DMS 273 treated with DMSO at 0.1 percent for 48 hours (cell line): ENCODE measurements at regions not wholly inside any gene's neighbourhood (a gene's known extent, or its start where the extent isn't known, plus 50 kb on each side); places are given as distances from the start of the nearest gene placed in this dataset.

ENCODE experiments used
- DNase-seq: peaks from one replicate; lab custom pipeline; 2025; lab: John Stamatoyannopoulos, UW

DNA sequence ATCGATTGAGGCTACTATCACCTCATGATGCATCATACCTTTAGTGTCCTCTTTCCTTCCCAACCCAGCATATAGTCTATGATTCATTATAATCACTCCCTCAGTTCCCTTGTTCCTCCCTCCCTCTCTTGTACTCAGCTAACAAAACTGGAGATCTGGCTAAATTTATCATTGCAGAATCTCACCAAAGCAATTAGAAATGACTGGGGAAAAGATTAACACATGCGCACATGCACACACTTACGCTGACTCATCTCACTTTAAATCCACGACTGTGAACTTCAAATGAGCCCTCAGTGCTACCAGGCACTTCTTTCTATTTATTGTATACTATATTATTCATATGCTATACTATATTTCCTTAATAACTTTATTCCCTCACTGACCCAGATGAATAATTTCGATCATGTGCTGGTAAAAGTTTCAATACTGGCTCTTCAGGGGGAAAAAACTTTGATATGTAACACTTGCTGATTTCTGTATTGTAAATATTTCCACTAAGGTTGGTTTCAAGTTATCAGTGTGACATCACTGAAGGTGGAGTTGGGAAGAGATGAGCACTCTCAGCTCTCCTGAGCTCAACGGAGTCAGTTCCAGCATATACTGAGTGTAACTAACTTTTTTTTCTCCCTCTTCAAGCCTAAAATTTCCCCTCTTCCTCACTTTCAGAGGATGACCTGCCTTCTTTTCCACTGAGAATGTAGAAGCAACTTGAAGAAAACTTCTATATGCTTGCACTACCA, 613.7 kb upstream of the B3GALT2 start:
- DNase-seq = no peak

GRCh38 chr1:193799371-193799770, 613.0 kb upstream of the B3GALT2 start:
- no peak for DNase-seq

DNA sequence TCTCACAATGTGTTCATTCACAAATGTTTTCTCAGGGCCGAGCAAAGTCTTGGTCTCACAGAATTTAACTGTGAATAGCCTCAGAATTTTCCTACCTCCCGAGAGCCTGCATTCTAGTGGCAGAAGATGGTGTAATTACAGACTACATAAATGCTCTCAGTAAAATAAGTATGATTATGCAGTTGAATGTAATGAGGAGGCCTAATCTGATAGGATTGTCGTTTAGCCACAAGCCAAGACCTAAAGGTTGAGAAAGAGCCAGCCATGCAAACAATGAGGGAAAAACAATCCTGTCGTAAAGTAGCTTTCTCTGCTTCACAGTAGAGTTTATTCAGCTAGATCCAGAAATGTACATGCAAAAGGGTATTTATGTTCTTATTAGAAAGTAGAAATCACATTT, 607.8 kb upstream of the B3GALT2 start:
- DNase-seq = no peak

DNA sequence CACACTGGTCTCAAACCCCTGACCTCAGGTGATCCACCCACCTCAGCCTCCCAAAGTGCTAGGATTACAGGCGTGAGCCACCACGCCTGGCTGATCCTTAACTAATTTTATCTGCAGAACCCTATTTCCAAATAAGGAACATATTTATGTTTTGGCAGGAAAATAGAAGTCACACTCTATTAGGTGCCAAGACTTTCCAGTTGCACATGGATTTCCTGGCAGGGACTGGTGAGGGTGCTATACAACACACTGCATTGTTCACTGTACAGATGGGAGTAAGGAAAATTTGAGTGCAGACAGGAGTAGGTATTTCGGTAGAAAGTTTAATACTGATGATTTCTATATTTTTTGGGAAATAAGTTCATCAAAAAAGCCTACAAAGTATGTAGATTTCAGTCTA, 605.3 kb upstream of the B3GALT2 start:
- no peak for DNase-seq

- no peak for DNase-seq
These were observed 600.6 kb upstream of the B3GALT2 start for GRCh38 chr1:193787061-193787460.

DNA sequence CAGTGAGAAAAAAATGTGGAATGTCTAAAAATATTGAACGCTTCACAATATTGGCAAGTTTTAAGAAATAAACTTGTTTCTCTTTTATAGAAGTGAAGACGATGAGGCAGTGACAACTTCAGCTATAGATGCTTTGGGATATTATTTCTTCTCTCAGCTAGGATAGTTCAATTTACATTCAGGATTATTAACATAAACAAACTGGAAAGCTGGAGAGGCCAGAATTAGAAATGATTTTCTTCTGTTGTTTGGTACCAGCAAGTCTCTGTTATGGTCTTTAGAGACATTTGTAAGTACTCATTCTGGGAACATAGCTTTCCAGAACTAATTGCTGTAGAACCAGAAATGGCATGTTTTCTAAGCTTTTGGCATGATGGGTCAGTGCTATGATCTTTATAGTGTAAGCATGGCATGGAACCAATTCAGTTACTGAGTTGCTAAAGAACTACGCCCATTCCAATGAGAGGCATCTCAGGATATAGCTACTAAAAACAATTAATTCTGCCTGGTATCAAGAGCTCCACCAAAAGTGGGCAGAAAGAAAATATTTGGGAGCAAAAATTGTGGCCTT, 599.5 kb upstream of the B3GALT2 start:
- DNase-seq = no peak

- DNase-seq = no peak
These were observed 588.3 kb upstream of the B3GALT2 start for GRCh38 chr1:193774536-193775323.

DNA sequence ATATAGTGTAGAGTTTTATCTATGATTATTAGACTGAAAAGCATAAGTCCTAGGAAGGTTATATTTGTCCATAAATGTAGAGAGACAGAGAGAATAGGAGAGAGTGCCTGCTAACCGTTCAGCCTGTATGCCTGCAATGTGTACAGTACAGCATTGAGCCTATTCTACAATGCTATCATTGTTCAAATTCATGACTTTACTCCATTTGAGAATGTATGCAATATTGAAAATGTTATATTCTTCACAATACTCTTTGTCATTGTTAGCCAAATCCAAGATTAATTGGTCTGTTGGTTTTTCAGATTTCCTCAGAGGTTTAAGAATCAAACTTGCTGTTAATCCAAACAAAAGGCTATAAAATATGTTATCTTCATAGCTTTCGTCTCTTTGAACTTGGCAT, 585.2 kb upstream of the B3GALT2 start:
- DNase-seq = no peak

GRCh38 chr1:193769651-193770050, 583.2 kb upstream of the B3GALT2 start:
- no peak for DNase-seq

- no peak for DNase-seq
These were observed 581.5 kb upstream of the B3GALT2 start for GRCh38 chr1:193767886-193768285.

GRCh38 chr1:193766329-193766728, 579.9 kb upstream of the B3GALT2 start:
- DNase-seq = no peak

GRCh38 chr1:193763266-193763665, 576.9 kb upstream of the B3GALT2 start:
- DNase-seq = no peak

DNA sequence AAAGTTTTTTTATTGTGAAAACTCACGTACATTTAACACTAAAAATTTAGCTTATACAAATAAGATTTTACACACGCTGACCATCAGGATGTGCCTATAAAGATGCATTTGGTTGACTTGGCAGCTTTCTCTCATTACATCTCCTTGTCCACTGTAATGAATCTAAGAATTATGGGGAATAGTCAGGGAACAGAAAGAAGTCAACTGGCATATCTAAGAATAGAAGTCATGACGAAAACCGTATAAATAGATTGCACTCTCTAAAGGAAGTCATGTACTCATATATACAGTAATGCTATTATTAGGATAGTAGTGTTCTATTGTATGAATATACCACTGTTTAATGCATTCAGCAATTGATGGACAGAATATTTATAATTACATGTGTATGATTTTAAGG, 575.8 kb upstream of the B3GALT2 start:
- no peak for DNase-seq

GRCh38 chr1:193755441-193755840, 569.0 kb upstream of the B3GALT2 start:
- no peak for DNase-seq

- no peak for DNase-seq
These were observed 568.5 kb upstream of the B3GALT2 start for GRCh38 chr1:193754732-193755427.

DNA sequence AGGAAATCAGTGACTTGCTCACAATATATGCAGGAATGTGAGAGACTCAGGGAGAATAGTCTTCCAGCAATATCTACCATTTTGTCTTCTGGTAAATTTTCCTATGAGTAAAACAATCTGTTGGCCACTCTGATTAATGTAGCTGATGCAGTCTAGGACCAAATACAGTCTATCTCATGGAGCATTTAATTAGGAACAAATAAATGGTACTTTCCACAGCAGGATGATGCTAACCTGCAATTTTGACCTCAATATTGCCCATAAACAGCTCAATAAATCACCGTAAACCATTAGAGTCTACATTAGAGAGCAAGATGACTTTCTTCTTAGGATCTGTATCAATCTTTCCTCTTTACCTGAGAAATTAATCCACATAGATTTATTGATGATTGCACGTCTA, 567.7 kb upstream of the B3GALT2 start:
- DNase-seq = no peak

- no peak for DNase-seq
These were observed 566.8 kb upstream of the B3GALT2 start for GRCh38 chr1:193753038-193753756.

- no peak for DNase-seq
These were observed 563.5 kb upstream of the B3GALT2 start for GRCh38 chr1:193749868-193750267.

DNA sequence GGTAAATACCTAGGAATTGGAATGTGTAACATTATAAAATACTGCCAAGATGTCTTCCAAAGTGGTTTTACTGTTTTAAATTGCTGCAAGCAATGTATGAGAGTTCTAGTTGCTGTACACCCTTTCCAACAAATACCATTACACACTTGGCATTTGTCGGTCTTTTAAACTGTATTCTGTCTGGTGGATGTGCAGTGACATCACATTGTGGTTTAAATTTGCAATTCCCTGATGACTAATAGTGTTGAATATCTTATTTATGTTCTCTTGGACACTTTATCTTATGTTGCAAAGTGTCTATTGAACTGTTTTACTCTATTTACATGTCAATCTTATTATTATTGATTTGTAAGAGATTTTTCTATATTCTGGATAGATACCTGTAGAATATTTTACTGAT, 561.2 kb upstream of the B3GALT2 start:
- DNase-seq = no peak

GRCh38 chr1:193741228-193741627, 554.8 kb upstream of the B3GALT2 start:
- DNase-seq = no peak

GRCh38 chr1:193740762-193741161, 554.3 kb upstream of the B3GALT2 start:
- no peak for DNase-seq

- no peak for DNase-seq
These were observed 550.1 kb upstream of the B3GALT2 start for GRCh38 chr1:193736507-193736906.
